ENCODE measurements at regions not wholly inside any gene's neighbourhood (a gene's known extent, or its start where the extent isn't known, plus 50 kb on each side); places are given as distances from the start of the nearest gene placed in this dataset.

DNA sequence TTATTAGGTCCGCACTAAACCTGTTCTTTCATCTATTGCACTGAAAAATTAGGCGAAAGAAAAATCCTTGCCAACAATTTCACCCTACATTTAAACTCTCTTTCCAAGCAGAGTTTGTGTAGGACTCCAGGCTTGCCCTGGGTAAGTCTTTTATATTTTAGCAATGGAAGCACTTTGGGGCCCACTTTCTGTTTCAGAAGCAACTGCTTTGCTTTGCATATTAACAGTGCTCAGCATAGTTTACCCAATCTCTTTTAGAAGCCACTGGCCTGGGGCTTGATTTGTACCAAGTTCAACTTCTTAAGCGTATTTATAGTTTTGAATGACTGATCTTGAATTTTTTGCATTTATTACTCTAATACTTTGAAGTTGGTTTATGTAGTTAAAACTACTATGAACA lies 78.8 kb upstream of the MDFIC start:
- intact Hi-C loops (cut with micrococcal nuclease): no loop called here
- H3K9me2 ChIP-seq (ENCODE audit: insufficient read depth): no peaks in the 10 kb centered on the region
- no peaks in the 10 kb centered on the region for H3K36me3 ChIP-seq (ENCODE audit: control insufficient read depth in 1 of 2, insufficient read depth in 2 of 2, low read length in 2 of 2)
- no peak for TF ChIP-seq ZNF274 (IDR thresholded peaks at IDR 0.05; ENCODE audit: low read depth, low read length)
- no peak for TF ChIP-seq YY1 (IDR thresholded peaks at IDR 0.05; ENCODE audit: extremely low read depth, insufficient replicate concordance, low read depth, low read length)
- TF ChIP-seq ELF1 (IDR thresholded peaks at IDR 0.05; ENCODE audit: borderline replicate concordance, low read depth): no peak
- TF ChIP-seq SRF (IDR thresholded peaks at IDR 0.05; ENCODE audit: low read depth): no peak
- TF ChIP-seq JUND (IDR thresholded peaks at IDR 0.05): no peak
- no peak for TF ChIP-seq CBX3 (IDR thresholded peaks at IDR 0.05; ENCODE audit: low read depth)
- TF ChIP-seq POLR2A (IDR thresholded peaks at IDR 0.05; ENCODE audit: borderline replicate concordance, extremely low read depth, insufficient read depth, insufficient read length): no peak
- no peak for TF ChIP-seq RAD21 (IDR thresholded peaks at IDR 0.05; ENCODE audit: low read depth)
- TF ChIP-seq, protein P1, sequence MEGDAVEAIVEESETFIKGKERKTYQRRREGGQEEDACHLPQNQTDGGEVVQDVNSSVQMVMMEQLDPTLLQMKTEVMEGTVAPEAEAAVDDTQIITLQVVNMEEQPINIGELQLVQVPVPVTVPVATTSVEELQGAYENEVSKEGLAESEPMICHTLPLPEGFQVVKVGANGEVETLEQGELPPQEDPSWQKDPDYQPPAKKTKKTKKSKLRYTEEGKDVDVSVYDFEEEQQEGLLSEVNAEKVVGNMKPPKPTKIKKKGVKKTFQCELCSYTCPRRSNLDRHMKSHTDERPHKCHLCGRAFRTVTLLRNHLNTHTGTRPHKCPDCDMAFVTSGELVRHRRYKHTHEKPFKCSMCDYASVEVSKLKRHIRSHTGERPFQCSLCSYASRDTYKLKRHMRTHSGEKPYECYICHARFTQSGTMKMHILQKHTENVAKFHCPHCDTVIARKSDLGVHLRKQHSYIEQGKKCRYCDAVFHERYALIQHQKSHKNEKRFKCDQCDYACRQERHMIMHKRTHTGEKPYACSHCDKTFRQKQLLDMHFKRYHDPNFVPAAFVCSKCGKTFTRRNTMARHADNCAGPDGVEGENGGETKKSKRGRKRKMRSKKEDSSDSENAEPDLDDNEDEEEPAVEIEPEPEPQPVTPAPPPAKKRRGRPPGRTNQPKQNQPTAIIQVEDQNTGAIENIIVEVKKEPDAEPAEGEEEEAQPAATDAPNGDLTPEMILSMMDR (IDR thresholded peaks at IDR 0.05 in 2 of 3, conservative IDR thresholded peaks at IDR 0.05 in 1 of 3; ENCODE audit: borderline replicate concordance in 1 of 3, insufficient read depth in 1 of 3, low read depth in 2 of 3, low read length in 2 of 3): no peak
- no peak for TF ChIP-seq FOSL1 (IDR thresholded peaks at IDR 0.05; ENCODE audit: low read depth)
- TF ChIP-seq CEBPB (IDR thresholded peaks at IDR 0.05; ENCODE audit: low read depth): no peak
- TF ChIP-seq, protein P2, sequence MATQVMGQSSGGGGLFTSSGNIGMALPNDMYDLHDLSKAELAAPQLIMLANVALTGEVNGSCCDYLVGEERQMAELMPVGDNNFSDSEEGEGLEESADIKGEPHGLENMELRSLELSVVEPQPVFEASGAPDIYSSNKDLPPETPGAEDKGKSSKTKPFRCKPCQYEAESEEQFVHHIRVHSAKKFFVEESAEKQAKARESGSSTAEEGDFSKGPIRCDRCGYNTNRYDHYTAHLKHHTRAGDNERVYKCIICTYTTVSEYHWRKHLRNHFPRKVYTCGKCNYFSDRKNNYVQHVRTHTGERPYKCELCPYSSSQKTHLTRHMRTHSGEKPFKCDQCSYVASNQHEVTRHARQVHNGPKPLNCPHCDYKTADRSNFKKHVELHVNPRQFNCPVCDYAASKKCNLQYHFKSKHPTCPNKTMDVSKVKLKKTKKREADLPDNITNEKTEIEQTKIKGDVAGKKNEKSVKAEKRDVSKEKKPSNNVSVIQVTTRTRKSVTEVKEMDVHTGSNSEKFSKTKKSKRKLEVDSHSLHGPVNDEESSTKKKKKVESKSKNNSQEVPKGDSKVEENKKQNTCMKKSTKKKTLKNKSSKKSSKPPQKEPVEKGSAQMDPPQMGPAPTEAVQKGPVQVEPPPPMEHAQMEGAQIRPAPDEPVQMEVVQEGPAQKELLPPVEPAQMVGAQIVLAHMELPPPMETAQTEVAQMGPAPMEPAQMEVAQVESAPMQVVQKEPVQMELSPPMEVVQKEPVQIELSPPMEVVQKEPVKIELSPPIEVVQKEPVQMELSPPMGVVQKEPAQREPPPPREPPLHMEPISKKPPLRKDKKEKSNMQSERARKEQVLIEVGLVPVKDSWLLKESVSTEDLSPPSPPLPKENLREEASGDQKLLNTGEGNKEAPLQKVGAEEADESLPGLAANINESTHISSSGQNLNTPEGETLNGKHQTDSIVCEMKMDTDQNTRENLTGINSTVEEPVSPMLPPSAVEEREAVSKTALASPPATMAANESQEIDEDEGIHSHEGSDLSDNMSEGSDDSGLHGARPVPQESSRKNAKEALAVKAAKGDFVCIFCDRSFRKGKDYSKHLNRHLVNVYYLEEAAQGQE (IDR thresholded peaks at IDR 0.05; ENCODE audit: low read depth): no peak
- TF ChIP-seq SIN3A (IDR thresholded peaks at IDR 0.05; ENCODE audit: low read depth): no peak
- no peak for TF ChIP-seq EGR1 (IDR thresholded peaks at IDR 0.05; ENCODE audit: low read depth)
- no peak for TF ChIP-seq EZH2 (IDR thresholded peaks at IDR 0.05)
- no peaks in the 10 kb centered on the region for H3K9me3 ChIP-seq (ENCODE audit: control insufficient read depth in 1 of 2, insufficient read depth in 1 of 2, low read depth in 1 of 2, low read length in 2 of 2)
- no peak overlapping the region for H3K4me3 ChIP-seq (replicated peaks in 1 of 2; ENCODE audit: low read depth in 1 of 2, low read length in 2 of 2)
- ATAC-seq (no peak), DNase-seq (ENCODE audit: low read depth, low spot score) (no peak)
- H3K27me3 ChIP-seq (ENCODE audit: insufficient read depth, low read length): no peaks in the 10 kb centered on the region
- H3K9ac ChIP-seq (ENCODE audit: low read length): no peak overlapping the region
- RAD21 ChIA-PET (ENCODE audit: low non-redundant PET in 1 of 2, low total read pairs in 2 of 2, uncharacterized antibody in 2 of 2, unreplicated experiment in 2 of 2): no interaction called here
- no peaks in the 10 kb centered on the region for H3K79me2 ChIP-seq (ENCODE audit: insufficient read depth, low read length)
- H4K20me1 ChIP-seq (ENCODE audit: insufficient read depth): no peaks in the 10 kb centered on the region
- no peak overlapping the region for H3K4me2 ChIP-seq (ENCODE audit: low read length)
- CTCF ChIA-PET: no interaction called here
- no peak overlapping the region for H2AFZ ChIP-seq (ENCODE audit: low read depth, low read length, poor library complexity, severe bottlenecking)
- POLR2A ChIA-PET: no interaction called here
- no peaks in the 10 kb centered on the region for H3K4me1 ChIP-seq (ENCODE audit: control insufficient read depth in 1 of 2, insufficient read depth in 2 of 2, low read length in 2 of 2)
- H3K27ac ChIP-seq (ENCODE audit: low read depth, low read length): no peak overlapping the region
- BruUV-seq (replicated peaks): no TSS peak

Data from HCT116 (cell line).